LNCaP clone FGC (cell line): ENCODE measurements at regions not wholly inside any gene's neighbourhood (a gene's known extent, or its start where the extent isn't known, plus 50 kb on each side); places are given as distances from the start of the nearest gene placed in this dataset.

ENCODE experiments used
- DNase-seq: peaks from one replicate; pipeline ENCODE4 v3.0.0-alpha.2; 2011; ENCODE audit warnings: low read depth
- H3K4me3 ChIP-seq: 2 replicates; pipeline ENCODE4 v1.5.1; 2011; ENCODE audit warnings: mild to moderate bottlenecking, low read depth, low read length, control low read depth
- CTCF ChIP-seq: IDR thresholded peaks from 2 replicates; pipeline ENCODE4 v1.5.1; 2012; ENCODE audit warnings: mild to moderate bottlenecking; ENCODE audit not compliant: control insufficient read depth, insufficient read depth; ENCODE audit errors: extremely low read depth

DNA sequence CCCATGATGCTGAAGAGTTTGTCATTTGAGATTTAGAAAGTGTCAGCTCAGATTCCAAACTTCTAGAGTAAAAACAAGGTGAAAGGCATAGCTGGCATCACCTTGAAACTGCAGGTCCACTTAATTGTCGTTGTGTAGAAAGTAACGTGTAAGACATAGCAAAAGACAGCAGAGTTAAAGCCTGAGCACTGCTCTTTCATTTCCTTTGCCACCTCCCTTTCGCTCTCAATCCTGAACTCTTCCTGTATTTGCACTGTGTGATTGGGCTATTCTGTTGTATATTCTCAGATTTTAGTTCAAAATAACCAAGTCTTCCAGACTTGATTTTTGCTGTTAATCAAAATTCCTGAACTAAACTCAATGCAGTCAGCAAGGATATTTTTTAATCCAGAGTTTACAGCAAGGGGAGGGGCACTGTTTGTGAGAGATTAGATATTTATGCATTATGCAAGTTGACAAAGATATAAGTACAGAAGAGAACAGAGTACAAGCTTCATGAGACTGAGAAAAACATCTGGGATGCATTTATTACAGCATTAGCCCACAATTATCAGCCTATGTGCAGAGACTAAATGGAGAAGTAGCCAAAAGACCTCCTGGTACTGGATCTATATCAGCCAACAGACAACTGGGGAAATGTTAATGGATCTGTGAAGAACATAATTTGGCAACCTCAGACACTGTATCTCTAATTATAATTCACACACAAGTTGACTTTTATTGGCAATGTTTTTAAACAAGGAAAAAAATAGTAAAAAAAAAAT is 328.6 kb downstream of the SUCLA2 start:
- no peak for TF ChIP-seq CTCF
- DNase-seq = no peak

GRCh38 chr13:47671776-47672175 is 329.3 kb downstream of the SUCLA2 start:
- H3K4me3 ChIP-seq = no peak overlapping the region
- no peak for TF ChIP-seq CTCF
- no peak for DNase-seq

More for the DNA sequence above, 328.6 kb downstream of the SUCLA2 start:
- H3K4me3 ChIP-seq = no peak overlapping the region

DNA sequence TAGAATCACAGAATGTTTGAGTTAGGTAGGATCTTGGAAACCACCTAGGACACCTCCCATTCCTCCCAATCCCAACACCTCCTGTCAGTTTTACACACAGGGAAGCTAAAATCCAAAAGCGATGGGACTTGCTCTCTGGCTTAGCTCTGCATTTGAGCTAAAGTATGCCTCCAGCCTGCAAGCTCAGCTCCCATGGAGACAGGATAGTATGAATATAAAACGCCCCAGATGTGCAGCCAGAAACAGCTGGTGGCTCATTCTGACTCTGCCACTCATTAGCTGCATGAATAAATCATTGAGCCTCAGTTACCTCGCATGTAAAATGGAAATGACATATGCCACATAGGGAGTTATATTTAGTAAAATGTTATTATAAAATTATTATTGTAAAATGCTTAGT is 336.0 kb downstream of the SUCLA2 start:
- TF ChIP-seq CTCF = no peak
- H3K4me3 ChIP-seq = no peak overlapping the region
- no peak for DNase-seq

DNA sequence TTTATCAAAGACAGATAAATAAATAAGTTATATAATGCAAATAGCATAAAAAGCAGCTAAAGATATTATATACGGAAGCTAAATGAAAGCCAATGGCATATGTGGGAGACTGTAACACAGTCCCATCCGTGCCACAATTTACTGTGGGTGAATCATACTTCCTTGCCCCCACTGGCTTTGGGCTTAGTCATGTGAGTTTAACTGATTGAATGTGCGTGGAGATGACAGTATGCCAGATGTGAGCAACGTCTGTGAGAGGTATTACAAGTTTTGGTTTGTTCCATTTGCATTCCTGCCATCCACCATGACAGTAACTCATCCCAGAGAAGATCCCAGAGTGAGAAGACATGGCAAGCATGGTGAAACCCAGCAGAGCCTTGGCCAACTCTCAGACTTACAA is 340.0 kb downstream of the SUCLA2 start:
- DNase-seq = no peak
- no peak for TF ChIP-seq CTCF
- H3K4me3 ChIP-seq = no peak overlapping the region

DNA sequence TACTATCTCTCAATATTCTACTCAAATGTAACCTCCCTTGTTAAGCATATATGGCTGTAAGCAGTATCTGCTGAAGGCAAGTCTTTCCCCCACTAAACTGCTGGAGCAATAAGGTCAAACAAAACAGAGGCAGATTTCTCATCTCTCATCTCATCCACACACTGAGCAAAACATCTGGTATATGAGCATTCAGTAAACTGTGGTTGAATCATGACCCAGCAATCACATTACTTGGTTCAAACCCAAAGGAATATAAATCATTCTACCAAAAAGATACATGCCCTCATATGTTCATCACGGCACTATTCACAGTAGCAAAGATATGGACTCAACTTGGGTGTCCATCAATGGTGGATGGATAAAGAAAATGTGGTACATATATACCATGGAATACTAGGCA is 344.4 kb downstream of the SUCLA2 start:
- TF ChIP-seq CTCF = no peak
- DNase-seq = no peak
- no peak overlapping the region for H3K4me3 ChIP-seq

- TF ChIP-seq CTCF = no peak
Measured at GRCh38 chr13:47650209-47650608, 350.9 kb downstream of the SUCLA2 start.

GRCh38 chr13:47647001-47647400 is 354.1 kb downstream of the SUCLA2 start:
- TF ChIP-seq CTCF = no peak
- H3K4me3 ChIP-seq = no peak overlapping the region
- no peak for DNase-seq

More at GRCh38 chr13:47650209-47650608, 350.9 kb downstream of the SUCLA2 start:
- no peak for DNase-seq
- H3K4me3 ChIP-seq = no peak overlapping the region
